ENCODE measurements at regions not wholly inside any gene's neighbourhood (a gene's known extent, or its start where the extent isn't known, plus 50 kb on each side); places are given as distances from the start of the nearest gene placed in this dataset.

DNA sequence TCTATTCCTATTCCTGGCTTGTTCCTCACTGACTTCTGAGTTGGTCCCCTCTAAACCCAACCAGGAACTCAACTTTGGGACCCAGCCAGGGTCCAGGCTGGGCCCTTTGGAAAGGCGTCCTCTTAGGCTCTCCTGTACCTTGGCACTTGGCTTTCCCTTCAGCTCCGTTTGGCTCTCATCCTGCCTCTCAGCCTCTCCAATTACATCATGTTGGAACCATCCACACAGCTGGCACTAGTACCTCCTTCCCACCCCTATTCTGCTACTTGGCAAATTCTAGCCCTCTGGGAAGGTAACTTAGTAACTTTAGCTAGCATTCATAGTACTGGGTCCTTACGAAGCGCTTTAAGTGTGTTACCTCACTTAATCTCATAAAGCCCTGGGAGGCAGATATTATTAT lies 205.3 kb upstream of the HABP2 start:
- H3K9me3 ChIP-seq = no peaks in the 10 kb centered on the region
- intact Hi-C loops (cut with DNase I) = no loop called here
- H3K36me3 ChIP-seq = no peaks in the 10 kb centered on the region
- no peaks in the 10 kb centered on the region for H3K27me3 ChIP-seq
- no peak overlapping the region for H3K4me3 ChIP-seq
- H3K4me1 ChIP-seq = no peaks in the 10 kb centered on the region
- TF ChIP-seq POLR2AphosphoS5 (IDR thresholded peaks at IDR 0.05) (no peak), EP300 (IDR thresholded peaks at IDR 0.05) (no peak), POLR2A (IDR thresholded peaks at IDR 0.05; ENCODE audit: low read depth) (no peak), CTCF (IDR thresholded peaks at IDR 0.05) (no peak)
- WGBS = 63% methylated on average over 4 of the region's 4 CpGs
- no peak overlapping the region for H3K27ac ChIP-seq (replicated peaks in 1 of 4)
- DNase-seq (ENCODE audit: extremely low spot score) = no peak

DNA sequence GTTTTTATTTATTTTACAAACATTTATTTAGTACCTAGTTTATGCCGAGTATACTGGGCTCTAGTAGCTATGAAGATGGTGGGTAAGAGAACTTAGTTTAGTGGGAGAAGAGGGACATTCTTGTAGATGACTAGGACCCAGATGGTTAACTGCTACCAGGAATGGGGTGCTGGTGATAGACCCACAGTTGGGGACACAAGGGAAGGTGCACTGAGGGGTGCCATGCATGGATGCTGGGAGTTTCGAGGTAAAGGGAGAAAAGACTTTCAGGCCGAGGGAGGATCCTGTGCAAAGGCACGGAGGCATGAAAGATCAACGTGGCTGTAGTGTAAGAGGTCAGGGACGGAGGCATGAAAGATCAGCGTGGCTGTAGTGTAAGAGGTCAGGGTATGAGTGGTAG lies 204.2 kb upstream of the HABP2 start:
- Histone ChIP-seq H3K36me3 (no peaks in the 10 kb centered on the region), H3K27ac (replicated peaks in 1 of 4) (no peak overlapping the region), H3K4me1 (no peaks in the 10 kb centered on the region), H3K4me3 (no peak overlapping the region), H3K27me3 (no peaks in the 10 kb centered on the region), H3K9me3 (no peaks in the 10 kb centered on the region)
- TF ChIP-seq POLR2AphosphoS5 (IDR thresholded peaks at IDR 0.05) (no peak), EP300 (IDR thresholded peaks at IDR 0.05) (no peak), CTCF (IDR thresholded peaks at IDR 0.05) (no peak), POLR2A (IDR thresholded peaks at IDR 0.05; ENCODE audit: low read depth) (no peak)
- DNase-seq (ENCODE audit: extremely low spot score) = no peak
- intact Hi-C loops (cut with DNase I) = no loop called here
- WGBS = 87% methylated on average over 7 of the region's 7 CpGs

- Histone ChIP-seq H3K4me1 (no peaks in the 10 kb centered on the region), H3K27ac (replicated peaks in 1 of 4) (no peak overlapping the region), H3K9me3 (no peaks in the 10 kb centered on the region), H3K36me3 (no peaks in the 10 kb centered on the region), H3K27me3 (no peaks in the 10 kb centered on the region), H3K4me3 (no peak overlapping the region)
- TF ChIP-seq CTCF (IDR thresholded peaks at IDR 0.05) (no peak), POLR2A (IDR thresholded peaks at IDR 0.05; ENCODE audit: low read depth) (no peak), POLR2AphosphoS5 (IDR thresholded peaks at IDR 0.05) (no peak), EP300 (IDR thresholded peaks at IDR 0.05) (no peak)
- 72% methylated on average over 11 of the region's 11 CpGs for WGBS
- intact Hi-C loops (cut with DNase I) = no loop called here
- DNase-seq (ENCODE audit: extremely low spot score) = no peak
These were observed 202.4 kb upstream of the HABP2 start for GRCh38 chr10:113350311-113351040.

GRCh38 chr10:113354711-113355110 lies 198.1 kb upstream of the HABP2 start:
- Histone ChIP-seq H3K9me3 (no peaks in the 10 kb centered on the region), H3K36me3 (no peaks in the 10 kb centered on the region), H3K4me3 (no peak overlapping the region), H3K4me1 (no peaks in the 10 kb centered on the region), H3K27me3 (peaks cover 0 to 4% (median 0%) of the 10 kb centered on the region in 4 donors), H3K27ac (replicated peaks in 1 of 4) (no peak overlapping the region)
- TF ChIP-seq POLR2A (IDR thresholded peaks at IDR 0.05; ENCODE audit: low read depth) (no peak), CTCF (IDR thresholded peaks at IDR 0.05) (no peak), POLR2AphosphoS5 (IDR thresholded peaks at IDR 0.05) (no peak), EP300 (IDR thresholded peaks at IDR 0.05) (no peak)
- whole genome bisulfite sequencing = 61% methylated on average over 3 of the region's 3 CpGs
- intact Hi-C loops (cut with DNase I) = no loop called here
- DNase-seq (ENCODE audit: extremely low spot score) = no peak

Measured in esophagus muscularis mucosa (tissue), 4 donors.